OCI-LY1 (cell line): ENCODE measurements at regions not wholly inside any gene's neighbourhood (a gene's known extent, or its start where the extent isn't known, plus 50 kb on each side); places are given as distances from the start of the nearest gene placed in this dataset.

Source experiments
- EZH2 ChIP-seq: fragments of 200-600 bp; sonication (generic), shearing (Covaris generic); IDR thresholded peaks from 2 replicates; pipeline ENCODE4 v1.8.0; 2017; ENCODE audit warnings: borderline replicate concordance, mixed run types, mild to moderate bottlenecking, antibody characterized with exemption, low read length, moderate library complexity, mixed read lengths
- TF ChIP-seq, protein P1 (sequence below): fragments of 200-600 bp; sonication (generic), shearing (Covaris generic); IDR thresholded peaks from 2 replicates; pipeline ENCODE4 v1.5.1; 2017; ENCODE audit warnings: mild to moderate bottlenecking, antibody characterized with exemption, low read length, moderate library complexity, mixed read lengths

DNA sequence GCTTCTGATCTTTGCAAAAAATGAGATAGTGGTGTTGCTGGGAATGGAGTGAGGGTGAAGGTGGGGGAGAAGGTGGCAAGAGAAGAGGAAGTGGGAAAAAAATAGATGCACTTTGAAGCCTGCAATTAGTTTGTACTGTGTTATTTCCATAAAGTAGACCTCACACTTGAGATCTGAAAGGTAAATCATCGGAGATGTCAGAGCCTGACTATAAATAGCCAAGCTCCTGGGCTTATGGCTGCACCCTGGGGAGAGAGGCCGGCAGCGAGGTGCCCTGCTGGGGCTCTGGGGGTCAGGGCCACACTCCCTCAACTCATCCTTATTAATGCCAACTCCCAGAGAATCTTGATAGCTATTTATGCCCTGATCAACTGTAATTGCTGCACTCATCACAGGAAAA lies 134.4 kb downstream of the NXPE2 start:
- TF ChIP-seq EZH2, result no peak
- TF ChIP-seq, protein P1, sequence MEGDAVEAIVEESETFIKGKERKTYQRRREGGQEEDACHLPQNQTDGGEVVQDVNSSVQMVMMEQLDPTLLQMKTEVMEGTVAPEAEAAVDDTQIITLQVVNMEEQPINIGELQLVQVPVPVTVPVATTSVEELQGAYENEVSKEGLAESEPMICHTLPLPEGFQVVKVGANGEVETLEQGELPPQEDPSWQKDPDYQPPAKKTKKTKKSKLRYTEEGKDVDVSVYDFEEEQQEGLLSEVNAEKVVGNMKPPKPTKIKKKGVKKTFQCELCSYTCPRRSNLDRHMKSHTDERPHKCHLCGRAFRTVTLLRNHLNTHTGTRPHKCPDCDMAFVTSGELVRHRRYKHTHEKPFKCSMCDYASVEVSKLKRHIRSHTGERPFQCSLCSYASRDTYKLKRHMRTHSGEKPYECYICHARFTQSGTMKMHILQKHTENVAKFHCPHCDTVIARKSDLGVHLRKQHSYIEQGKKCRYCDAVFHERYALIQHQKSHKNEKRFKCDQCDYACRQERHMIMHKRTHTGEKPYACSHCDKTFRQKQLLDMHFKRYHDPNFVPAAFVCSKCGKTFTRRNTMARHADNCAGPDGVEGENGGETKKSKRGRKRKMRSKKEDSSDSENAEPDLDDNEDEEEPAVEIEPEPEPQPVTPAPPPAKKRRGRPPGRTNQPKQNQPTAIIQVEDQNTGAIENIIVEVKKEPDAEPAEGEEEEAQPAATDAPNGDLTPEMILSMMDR, result no peak
